K562 (cell line): ENCODE measurements at regions not wholly inside any gene's neighbourhood (a gene's known extent, or its start where the extent isn't known, plus 50 kb on each side); places are given as distances from the start of the nearest gene placed in this dataset.
A peak's percentile ranks its signal among the peaks of the same experiment; 100 is the strongest.

Experiments used
- ATAC-seq: fragments of 200-7000 bp; cut with Tn5 transposase; 3 replicates; pipeline ENCODE4 v1.9.1; 2020; ENCODE audit warnings: moderate library complexity
- BruUV-seq: library from RNA; stranded (reverse); fragments of 400-500 nt; replicated peaks from 2 replicates; lab custom pipeline; 2021; lab: Mats Ljungman, UMichigan
- CTCF ChIA-PET: fragments of 300-600 bp; formaldehyde crosslinking; extraction: SDS; loops from one replicate; lab custom pipeline; 2021; ENCODE audit warnings: low intra/inter-chr PET ratio; lab: Yijun Ruan, JAX
- POLR2A ChIA-PET: fragments of 300-600, 350-650 bp; sonication (Branson Sonifier 250); formaldehyde crosslinking; extraction: SDS; loops from one replicate; lab custom pipeline; 2021; ENCODE audit warnings: antibody characterized with exemption, inconsistent platforms; lab: Yijun Ruan, JAX
- DNase-seq, 4 experiments: peaks; one replicate each; pipeline versions ENCODE4 v3.0.0 to v3.0.0-alpha.2; 2011 to 2018; ENCODE audit warnings: low spot score in 3 of 4, mixed read lengths in 3 of 4; ENCODE audit errors: extremely low read depth in 1 of 4
- FAIRE-seq: peaks from 2 replicates; lab custom pipeline; 2011; peaks lifted over from hg19 to GRCh38; lab: Jason Lieb, UNC
- H2AFZ ChIP-seq: 2 replicates; pipeline ENCODE4 v1.6.0; 2011; ENCODE audit warnings: low read depth, low read length, control low read depth, inconsistent platforms
- H3K27ac ChIP-seq: fragments of 200-600 bp; 3 replicates; pipeline ENCODE4 v1.8.0; 2011; ENCODE audit warnings: low read depth, mild to moderate bottlenecking, control low read depth, inconsistent platforms, low read length, moderate library complexity, mixed read lengths; ENCODE audit errors: extremely low read depth
- H3K27me3 ChIP-seq, 2 experiments: fragments of 300-600 bp in 1 of 2; 2 replicates in 1 of 2; 3 replicates in 1 of 2; pipeline versions ENCODE4 v1.6.0 to v1.8.0; 2011; ENCODE audit warnings: inconsistent platforms in 2 of 2, low read length in 2 of 2, mild to moderate bottlenecking in 1 of 2, mixed read lengths in 1 of 2, moderate library complexity in 1 of 2; ENCODE audit not compliant: control insufficient read depth in 2 of 2, insufficient read depth in 2 of 2
- H3K36me3 ChIP-seq: fragments of 300-600 bp; 3 replicates; pipeline ENCODE4 v1.8.0; 2011; ENCODE audit warnings: mild to moderate bottlenecking, low read length, inconsistent platforms; ENCODE audit not compliant: control insufficient read depth, insufficient read depth
- H3K4me1 ChIP-seq, 2 experiments: fragments of 200-600 bp in 1 of 2; replicated peaks in 1 of 2; 2 replicates in 1 of 2; 3 replicates in 1 of 2; pipeline versions ENCODE4 v1.5.1 to v1.8.0; 2011; ENCODE audit warnings: inconsistent platforms in 2 of 2, low read length in 2 of 2, mild to moderate bottlenecking in 1 of 2, mixed read lengths in 1 of 2, moderate library complexity in 1 of 2; ENCODE audit not compliant: control insufficient read depth in 2 of 2, insufficient read depth in 2 of 2
- H3K4me2 ChIP-seq: 2 replicates; pipeline ENCODE4 v1.6.1; 2011; ENCODE audit warnings: low read length, control low read depth, inconsistent platforms, mixed read lengths; ENCODE audit not compliant: insufficient read depth
- H3K4me3 ChIP-seq: fragments of 200-600 bp; sonication (generic), shearing (Covaris generic); 2 replicates; pipeline ENCODE4 v1.5.1; 2016; ENCODE audit warnings: control low read depth, inconsistent platforms
- H3K79me2 ChIP-seq: fragments of 200-600 bp; 3 replicates; pipeline ENCODE4 v1.8.0; 2011; ENCODE audit warnings: low read length, inconsistent platforms; ENCODE audit not compliant: control insufficient read depth, insufficient read depth
- H3K9ac ChIP-seq, 2 experiments: 2 replicates each; pipeline versions ENCODE4 v1.6.0 to v1.6.1; 2011; ENCODE audit warnings: low read depth in 2 of 2, low read length in 2 of 2, control low read depth in 1 of 2, inconsistent platforms in 1 of 2, mild to moderate bottlenecking in 1 of 2, mixed read lengths in 1 of 2; ENCODE audit not compliant: insufficient read depth in 1 of 2
- H3K9me1 ChIP-seq: one replicate; pipeline ENCODE4 v1.6.0; 2011; ENCODE audit warnings: inconsistent platforms, mild to moderate bottlenecking, low read length, moderate library complexity; ENCODE audit not compliant: control insufficient read depth, insufficient read depth
- H3K9me3 ChIP-seq: replicated peaks from 2 replicates; pipeline ENCODE4 v1.5.1; 2011; ENCODE audit warnings: low read depth, low read length, inconsistent platforms; ENCODE audit not compliant: control insufficient read depth, insufficient read depth
- H4K20me1 ChIP-seq: replicated peaks from 2 replicates; pipeline ENCODE4 v1.6.1; 2011; ENCODE audit warnings: low read length, inconsistent platforms, mixed read lengths; ENCODE audit not compliant: control insufficient read depth, insufficient read depth
- MCM7 ChIP-seq, 2 experiments: fragments of 450-650 bp; IDR thresholded peaks; 2 replicates each; pipeline ENCODE4 v1.6.1; 2016 to 2018
- ZNF316 ChIP-seq: fragments of 450-650 bp; IDR thresholded peaks from 2 replicates; pipeline ENCODE4 v1.6.1; 2016
- WGBS: fragments of 100-300 bp; shearing (Covaris generic); methylation state at CpG from one replicate; pipeline ENCODE4 v1.1.6; 2016; ENCODE audit warnings: low coverage, mixed read lengths; ENCODE audit not compliant: insufficient coverage; ENCODE audit errors: missing lambda C conversion rate; 5-methylcytosine and 5-hydroxymethylcytosine counted together
- in situ Hi-C: fragments of 300-500 bp; cut with MboI; formaldehyde crosslinking; loops from 4 replicates; pipeline ENCODE4 v1.15.0; 2018; ENCODE audit warnings: inconsistent platforms, mixed read lengths
- intact Hi-C: fragments of 100-400 bp; cut with micrococcal nuclease; formaldehyde crosslinking; loops from 2 replicates; pipeline ENCODE4 v1.14.2; 2022
- TF ChIP-seq, protein P1 (sequence below): fragments of 450-650 bp; formaldehyde crosslinking; IDR thresholded peaks from 2 replicates; pipeline ENCODE4 v1.4.0; 2020; ENCODE audit warnings: mild to moderate bottlenecking, moderate library complexity

DNA sequence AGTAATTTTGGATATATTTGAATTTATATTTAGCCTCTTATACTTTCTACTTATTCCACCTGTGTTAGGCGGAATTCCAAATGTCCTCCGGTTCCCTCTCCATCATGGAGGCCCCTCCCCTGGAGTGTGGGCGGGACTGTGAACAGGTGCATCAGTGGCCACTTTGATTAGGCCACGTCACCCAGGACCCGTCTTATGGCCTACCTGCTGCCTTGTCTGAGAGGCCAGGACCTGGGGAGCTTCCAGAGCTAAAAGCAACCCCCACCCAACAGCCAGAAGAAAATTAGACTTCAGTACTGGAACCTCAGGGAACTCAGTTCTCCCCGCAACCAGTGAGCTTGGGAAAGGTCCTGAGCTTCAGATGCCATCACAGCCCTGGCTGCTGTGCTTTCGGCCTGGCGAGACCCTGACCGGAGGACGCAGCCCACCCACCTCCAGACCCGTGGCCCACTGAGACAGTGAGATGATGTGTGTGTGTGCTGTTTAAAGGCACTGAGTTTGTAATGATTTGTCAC is 200.2 kb upstream of the SOX1 start:
- intact Hi-C loops: no loop called here
- BruUV-seq: no TSS peak

DNA sequence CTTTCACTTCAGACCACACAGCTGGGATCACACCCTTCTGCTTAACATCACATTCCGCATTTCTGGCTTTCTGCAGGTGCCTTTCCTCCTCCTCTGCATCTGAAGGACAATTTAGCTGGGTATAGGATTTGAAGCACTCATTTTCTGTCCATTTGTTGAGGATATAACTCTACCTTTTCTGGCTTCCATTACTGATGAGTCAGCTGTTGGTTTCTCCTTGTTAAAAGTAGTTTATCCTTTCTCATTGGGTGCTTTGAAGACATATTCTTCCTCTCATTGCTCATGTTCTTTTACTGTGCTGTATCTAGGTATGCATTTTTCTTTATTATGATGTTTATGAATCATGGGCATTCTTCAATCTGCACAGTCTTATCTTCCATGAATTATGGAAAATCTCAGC is 199.3 kb upstream of the SOX1 start:
- FAIRE-seq: no peak
- BruUV-seq: no TSS peak
- no peaks in the 10 kb centered on the region for H3K36me3 ChIP-seq
- no peak for TF ChIP-seq MCM7 (IDR thresholded peaks at IDR 0.05)
- TF ChIP-seq ZNF316: peak; percentile 41
- H3K9me3 ChIP-seq: no peaks in the 10 kb centered on the region
- ChIA-PET CTCF (no interaction called here), POLR2A (no interaction called here)
- H3K9ac ChIP-seq: no peak overlapping the region
- H3K4me3 ChIP-seq: no peak overlapping the region
- no peaks in the 10 kb centered on the region for H3K4me1 ChIP-seq
- no peak overlapping the region for H2AFZ ChIP-seq
- WGBS: 0% methylated on average over 1 of the region's 1 CpG
- H3K27me3 ChIP-seq: peaks cover 0 to 9% of the 10 kb centered on the region in 2 experiments; a peak in 2 of 5 replicates
- H3K27ac ChIP-seq: no peak overlapping the region
- H3K4me2 ChIP-seq: no peak overlapping the region
- H3K9me1 ChIP-seq: no peaks in the 10 kb centered on the region
- DNase-seq: no peak
- no peaks in the 10 kb centered on the region for H3K79me2 ChIP-seq
- in situ Hi-C loops (no loop called here), intact Hi-C loops (no loop called here)
- no peak for ATAC-seq
- no peaks in the 10 kb centered on the region for H4K20me1 ChIP-seq

More for the DNA sequence above, 200.2 kb upstream of the SOX1 start:
- Histone ChIP-seq H3K4me2 (no peak overlapping the region), H4K20me1 (no peaks in the 10 kb centered on the region), H3K9ac (no peak overlapping the region), H3K36me3 (no peaks in the 10 kb centered on the region), H2AFZ (no peak overlapping the region), H3K27ac (no peak overlapping the region), H3K9me3 (no peaks in the 10 kb centered on the region), H3K27me3 (peaks cover 0 to 11% of the 10 kb centered on the region in 2 experiments; a peak in 2 of 5 replicates), H3K4me1 (no peaks in the 10 kb centered on the region), H3K4me3 (no peak overlapping the region), H3K9me1 (no peaks in the 10 kb centered on the region), H3K79me2 (no peaks in the 10 kb centered on the region)
- ATAC-seq: no peak
- FAIRE-seq: no peak
- 0% methylated on average over 10 of the region's 11 CpGs for WGBS
- ChIA-PET CTCF (no interaction called here), POLR2A (no interaction called here)
- in situ Hi-C loops: no loop called here
- no peak for DNase-seq
- TF ChIP-seq, protein P1, sequence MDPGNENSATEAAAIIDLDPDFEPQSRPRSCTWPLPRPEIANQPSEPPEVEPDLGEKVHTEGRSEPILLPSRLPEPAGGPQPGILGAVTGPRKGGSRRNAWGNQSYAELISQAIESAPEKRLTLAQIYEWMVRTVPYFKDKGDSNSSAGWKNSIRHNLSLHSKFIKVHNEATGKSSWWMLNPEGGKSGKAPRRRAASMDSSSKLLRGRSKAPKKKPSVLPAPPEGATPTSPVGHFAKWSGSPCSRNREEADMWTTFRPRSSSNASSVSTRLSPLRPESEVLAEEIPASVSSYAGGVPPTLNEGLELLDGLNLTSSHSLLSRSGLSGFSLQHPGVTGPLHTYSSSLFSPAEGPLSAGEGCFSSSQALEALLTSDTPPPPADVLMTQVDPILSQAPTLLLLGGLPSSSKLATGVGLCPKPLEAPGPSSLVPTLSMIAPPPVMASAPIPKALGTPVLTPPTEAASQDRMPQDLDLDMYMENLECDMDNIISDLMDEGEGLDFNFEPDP (CRISPR knock-in tag): no peak
